GM19328 (cell line): ENCODE measurements at regions not wholly inside any gene's neighbourhood (a gene's known extent, or its start where the extent isn't known, plus 50 kb on each side); places are given as distances from the start of the nearest gene placed in this dataset.

Source experiments
- ATAC-seq: cut with Tn5 transposase; IDR thresholded peaks from one replicate; pipeline ENCODE4 v1.9.1; 2021; ENCODE audit warnings: mild to moderate bottlenecking, moderate library complexity; ENCODE audit not compliant: unreplicated experiment

GRCh38 chr1:57959531-57960241 lies 535.8 kb upstream of the DAB1 start:
- no peak for ATAC-seq

GRCh38 chr1:57957576-57957975 lies 533.7 kb upstream of the DAB1 start:
- ATAC-seq = no peak

- ATAC-seq = no peak
These were observed 527.5 kb upstream of the DAB1 start for GRCh38 chr1:57951390-57951789.

- no peak for ATAC-seq
These were observed 525.3 kb upstream of the DAB1 start for GRCh38 chr1:57949168-57949567.

GRCh38 chr1:57947471-57947870 lies 523.6 kb upstream of the DAB1 start:
- ATAC-seq = no peak

GRCh38 chr1:57945045-57945444 lies 521.2 kb upstream of the DAB1 start:
- no peak for ATAC-seq

GRCh38 chr1:57943365-57943764 lies 519.5 kb upstream of the DAB1 start:
- no peak for ATAC-seq

GRCh38 chr1:57934745-57935144 lies 510.9 kb upstream of the DAB1 start:
- no peak for ATAC-seq

- no peak for ATAC-seq
These were observed 503.1 kb upstream of the DAB1 start for GRCh38 chr1:57927003-57927402.

GRCh38 chr1:57926025-57926552 lies 502.2 kb upstream of the DAB1 start:
- no peak for ATAC-seq

- ATAC-seq = no peak
These were observed 501.4 kb upstream of the DAB1 start for GRCh38 chr1:57925226-57925625.

- no peak for ATAC-seq
These were observed 498.3 kb upstream of the DAB1 start for GRCh38 chr1:57922130-57922529.

GRCh38 chr1:57916041-57916440 lies 492.2 kb upstream of the DAB1 start:
- ATAC-seq = no peak

- no peak for ATAC-seq
These were observed 487.6 kb upstream of the DAB1 start for GRCh38 chr1:57911427-57911826.

- no peak for ATAC-seq
These were observed 486.9 kb upstream of the DAB1 start for GRCh38 chr1:57910782-57911181.

- no peak for ATAC-seq
These were observed 486.4 kb upstream of the DAB1 start for GRCh38 chr1:57910305-57910704.

- no peak for ATAC-seq
These were observed 484.5 kb upstream of the DAB1 start for GRCh38 chr1:57908147-57908890.

GRCh38 chr1:57901208-57901919 lies 477.5 kb upstream of the DAB1 start:
- no peak for ATAC-seq

- no peak for ATAC-seq
These were observed 474.7 kb upstream of the DAB1 start for GRCh38 chr1:57898531-57898930.

- ATAC-seq = no peak
These were observed 473.7 kb upstream of the DAB1 start for GRCh38 chr1:57897581-57897980.

GRCh38 chr1:57894315-57894714 lies 470.5 kb upstream of the DAB1 start:
- ATAC-seq = no peak
